ENCODE measurements at regions not wholly inside any gene's neighbourhood (a gene's known extent, or its start where the extent isn't known, plus 50 kb on each side); places are given as distances from the start of the nearest gene placed in this dataset.

DNA sequence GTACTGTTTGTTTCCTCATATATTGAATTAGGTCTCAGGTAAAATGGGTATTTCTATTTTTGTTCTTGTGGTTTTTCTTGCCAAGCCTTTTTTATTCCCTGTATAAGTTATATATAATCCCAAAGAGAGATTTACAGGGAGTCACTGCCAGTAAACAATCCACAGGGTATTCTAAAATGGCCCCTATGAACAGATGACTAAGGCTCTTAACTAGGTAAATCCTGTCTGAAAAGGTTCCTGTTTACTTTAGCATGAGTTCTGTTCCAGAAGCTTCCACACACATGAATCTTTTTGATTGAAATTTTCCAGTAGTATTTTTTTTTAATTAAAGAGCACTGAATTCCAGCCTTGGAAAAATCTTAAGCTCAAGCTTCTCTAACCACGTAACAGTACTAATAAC is 552.8 kb upstream of the CCDC179 start:
- H3K4me3 ChIP-seq (replicated peaks in 1 of 4; ENCODE audit: control extremely low read depth in 1 of 4, insufficient read depth in 1 of 4, low read depth in 3 of 4, low read length in 4 of 4) = no peak overlapping the region
- H3K9me3 ChIP-seq (ENCODE audit: control insufficient read depth, insufficient read depth, low read depth, low read length) = no peaks in the 10 kb centered on the region
- H4K20me1 ChIP-seq (ENCODE audit: control insufficient read depth, extremely low read depth, insufficient read depth, low read length) = no peaks in the 10 kb centered on the region
- no peak overlapping the region for H3K4me2 ChIP-seq (ENCODE audit: extremely low read depth, insufficient read depth, low read length)
- H3K27me3 ChIP-seq (ENCODE audit: control insufficient read depth, insufficient read depth, low read length) = no peaks in the 10 kb centered on the region
- no peak overlapping the region for H3K9ac ChIP-seq (ENCODE audit: insufficient read depth, low read length)
- H3K27ac ChIP-seq (ENCODE audit: insufficient read depth, low read length) = no peak overlapping the region
- TF ChIP-seq EZH2 (IDR thresholded peaks at IDR 0.05; ENCODE audit: low read length, missing control alignments) = no peak
- TF ChIP-seq, protein P1, sequence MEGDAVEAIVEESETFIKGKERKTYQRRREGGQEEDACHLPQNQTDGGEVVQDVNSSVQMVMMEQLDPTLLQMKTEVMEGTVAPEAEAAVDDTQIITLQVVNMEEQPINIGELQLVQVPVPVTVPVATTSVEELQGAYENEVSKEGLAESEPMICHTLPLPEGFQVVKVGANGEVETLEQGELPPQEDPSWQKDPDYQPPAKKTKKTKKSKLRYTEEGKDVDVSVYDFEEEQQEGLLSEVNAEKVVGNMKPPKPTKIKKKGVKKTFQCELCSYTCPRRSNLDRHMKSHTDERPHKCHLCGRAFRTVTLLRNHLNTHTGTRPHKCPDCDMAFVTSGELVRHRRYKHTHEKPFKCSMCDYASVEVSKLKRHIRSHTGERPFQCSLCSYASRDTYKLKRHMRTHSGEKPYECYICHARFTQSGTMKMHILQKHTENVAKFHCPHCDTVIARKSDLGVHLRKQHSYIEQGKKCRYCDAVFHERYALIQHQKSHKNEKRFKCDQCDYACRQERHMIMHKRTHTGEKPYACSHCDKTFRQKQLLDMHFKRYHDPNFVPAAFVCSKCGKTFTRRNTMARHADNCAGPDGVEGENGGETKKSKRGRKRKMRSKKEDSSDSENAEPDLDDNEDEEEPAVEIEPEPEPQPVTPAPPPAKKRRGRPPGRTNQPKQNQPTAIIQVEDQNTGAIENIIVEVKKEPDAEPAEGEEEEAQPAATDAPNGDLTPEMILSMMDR (conservative IDR thresholded peaks at IDR 0.05 in 1 of 2, IDR thresholded peaks at IDR 0.05 in 1 of 2; ENCODE audit: low read depth in 1 of 2, low read length in 2 of 2) = no peak
- H3K36me3 ChIP-seq (ENCODE audit: control insufficient read depth, insufficient read depth, low read length) = no peaks in the 10 kb centered on the region
- H3K79me2 ChIP-seq (ENCODE audit: control insufficient read depth, insufficient read depth, low read length) = no peaks in the 10 kb centered on the region
- no peak overlapping the region for H2AFZ ChIP-seq (ENCODE audit: low read length)
- H3K4me1 ChIP-seq (ENCODE audit: control insufficient read depth, extremely low read depth, insufficient read depth, low read length) = no peaks in the 10 kb centered on the region
- DNase-seq (ENCODE audit: low read depth in 2 of 2) = peak in 1 of 2 donors; percentile 44

DNA sequence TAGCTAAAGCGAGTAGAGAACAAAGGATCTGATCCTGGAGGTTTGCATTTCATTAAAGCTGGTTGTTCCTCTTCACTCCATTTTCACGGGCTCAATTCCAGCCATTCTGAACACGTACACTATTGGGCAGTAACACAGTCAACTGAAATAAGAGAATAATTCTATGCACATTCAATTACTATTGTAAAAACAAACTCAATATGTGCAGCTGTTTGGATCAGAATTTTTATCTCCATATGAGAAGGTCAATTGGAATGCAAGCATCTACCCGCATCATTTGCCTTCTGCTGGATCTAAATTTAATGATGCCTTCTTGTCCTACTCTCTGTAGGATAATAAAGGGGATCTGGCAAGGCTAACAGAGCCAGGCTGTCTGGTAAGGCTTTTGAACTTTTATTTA is 562.8 kb upstream of the CCDC179 start:
- no peak overlapping the region for H3K4me3 ChIP-seq (replicated peaks in 1 of 4; ENCODE audit: control extremely low read depth in 1 of 4, insufficient read depth in 1 of 4, low read depth in 3 of 4, low read length in 4 of 4)
- H3K27me3 ChIP-seq (ENCODE audit: control insufficient read depth, insufficient read depth, low read length) = no peaks in the 10 kb centered on the region
- TF ChIP-seq, protein P1 (conservative IDR thresholded peaks at IDR 0.05 in 1 of 2, IDR thresholded peaks at IDR 0.05 in 1 of 2; ENCODE audit: low read depth in 1 of 2, low read length in 2 of 2) = no peak
- no peak for TF ChIP-seq EZH2 (IDR thresholded peaks at IDR 0.05; ENCODE audit: low read length, missing control alignments)
- peak; percentile 36 to 68 for DNase-seq (ENCODE audit: low read depth in 2 of 2)
- H3K27ac ChIP-seq (ENCODE audit: insufficient read depth, low read length) = no peak overlapping the region
- no peak overlapping the region for H3K4me2 ChIP-seq (ENCODE audit: extremely low read depth, insufficient read depth, low read length)
- no peak overlapping the region for H3K9ac ChIP-seq (ENCODE audit: insufficient read depth, low read length)
- no peaks in the 10 kb centered on the region for H3K4me1 ChIP-seq (ENCODE audit: control insufficient read depth, extremely low read depth, insufficient read depth, low read length)
- no peaks in the 10 kb centered on the region for H3K36me3 ChIP-seq (ENCODE audit: control insufficient read depth, insufficient read depth, low read length)
- no peaks in the 10 kb centered on the region for H4K20me1 ChIP-seq (ENCODE audit: control insufficient read depth, extremely low read depth, insufficient read depth, low read length)
- H2AFZ ChIP-seq (ENCODE audit: low read length) = no peak overlapping the region
- no peaks in the 10 kb centered on the region for H3K9me3 ChIP-seq (ENCODE audit: control insufficient read depth, insufficient read depth, low read depth, low read length)
- H3K79me2 ChIP-seq (ENCODE audit: control insufficient read depth, insufficient read depth, low read length) = no peaks in the 10 kb centered on the region

DNA sequence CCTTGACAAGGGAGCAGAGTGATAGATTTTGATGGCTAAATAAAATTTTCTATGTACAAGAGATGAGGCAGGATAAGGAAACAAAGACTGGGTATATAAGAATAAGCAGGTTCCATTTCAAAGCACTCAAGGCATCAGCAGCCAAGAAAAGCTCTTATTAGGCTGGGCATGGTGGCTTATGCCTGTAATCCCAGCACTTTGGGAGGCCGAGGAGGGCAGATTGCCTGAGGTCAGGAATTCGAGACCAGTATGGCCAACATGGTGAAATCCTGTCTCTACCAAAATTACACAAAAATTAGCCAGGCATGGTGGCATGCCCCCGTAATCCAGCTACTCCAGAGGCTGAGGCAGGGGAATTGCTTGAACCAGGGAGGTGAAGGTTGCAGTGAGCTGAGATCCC is 563.4 kb upstream of the CCDC179 start:
- H3K9me3 ChIP-seq (ENCODE audit: control insufficient read depth, insufficient read depth, low read depth, low read length) = no peaks in the 10 kb centered on the region
- H3K27ac ChIP-seq (ENCODE audit: insufficient read depth, low read length) = no peak overlapping the region
- DNase-seq (ENCODE audit: low read depth in 2 of 2) = no peak
- no peak for TF ChIP-seq EZH2 (IDR thresholded peaks at IDR 0.05; ENCODE audit: low read length, missing control alignments)
- TF ChIP-seq, protein P1 (conservative IDR thresholded peaks at IDR 0.05 in 1 of 2, IDR thresholded peaks at IDR 0.05 in 1 of 2; ENCODE audit: low read depth in 1 of 2, low read length in 2 of 2) = no peak
- H3K9ac ChIP-seq (ENCODE audit: insufficient read depth, low read length) = no peak overlapping the region
- H3K4me3 ChIP-seq (replicated peaks in 1 of 4; ENCODE audit: control extremely low read depth in 1 of 4, insufficient read depth in 1 of 4, low read depth in 3 of 4, low read length in 4 of 4) = no peak overlapping the region
- no peak overlapping the region for H3K4me2 ChIP-seq (ENCODE audit: extremely low read depth, insufficient read depth, low read length)
- H3K4me1 ChIP-seq (ENCODE audit: control insufficient read depth, extremely low read depth, insufficient read depth, low read length) = no peaks in the 10 kb centered on the region
- no peak overlapping the region for H2AFZ ChIP-seq (ENCODE audit: low read length)
- no peaks in the 10 kb centered on the region for H4K20me1 ChIP-seq (ENCODE audit: control insufficient read depth, extremely low read depth, insufficient read depth, low read length)
- H3K36me3 ChIP-seq (ENCODE audit: control insufficient read depth, insufficient read depth, low read length) = no peaks in the 10 kb centered on the region
- no peaks in the 10 kb centered on the region for H3K79me2 ChIP-seq (ENCODE audit: control insufficient read depth, insufficient read depth, low read length)
- no peaks in the 10 kb centered on the region for H3K27me3 ChIP-seq (ENCODE audit: control insufficient read depth, insufficient read depth, low read length)
